ENCODE measurements at regions not wholly inside any gene's neighbourhood (a gene's known extent, or its start where the extent isn't known, plus 50 kb on each side); places are given as distances from the start of the nearest gene placed in this dataset.
"Not testable (repeated sequence)": the region's sequence is repeated elsewhere in the genome, so short reads cannot be mapped to it uniquely, and the experiment has no call there.

DNA sequence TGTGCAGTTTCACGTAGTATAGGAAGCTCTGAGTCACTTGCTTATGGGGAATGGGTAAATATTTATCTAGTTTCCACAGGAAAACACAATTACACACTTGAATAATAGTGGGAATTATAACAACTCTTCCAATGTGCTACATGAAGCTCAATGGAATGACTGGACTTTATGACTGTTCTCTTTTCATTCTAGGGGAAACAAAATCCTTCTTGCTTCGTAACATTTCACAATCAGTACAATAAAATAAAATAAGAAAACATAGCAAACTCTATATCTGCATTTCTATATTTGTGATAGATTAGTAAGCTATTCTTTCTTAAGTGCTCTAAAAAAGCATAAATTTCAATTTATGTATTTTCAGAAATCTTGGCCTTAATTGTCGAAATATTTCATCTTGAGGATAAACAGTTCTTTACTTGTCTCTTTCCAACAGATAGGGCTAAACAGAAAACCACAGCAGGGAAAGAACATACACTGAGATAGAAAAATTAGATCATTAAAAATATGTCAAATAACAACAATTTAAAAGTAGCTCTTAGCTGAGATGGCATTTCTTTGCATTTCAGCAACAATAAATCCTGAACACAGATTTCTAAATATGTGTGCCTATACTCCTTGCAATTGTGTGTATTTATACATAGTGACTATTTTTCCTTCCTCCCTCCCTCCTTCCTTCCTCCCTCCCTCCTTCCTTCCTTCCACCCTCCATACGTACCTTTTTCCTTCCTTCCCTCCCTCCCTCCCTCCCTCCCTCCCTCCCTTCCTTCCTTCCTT is 395.5 kb upstream of the KCNMB2 start:
- FAIRE-seq (no peak), DNase-seq (ENCODE audit: insufficient read length, low spot score) (no peak)
- TF ChIP-seq POLR2A (IDR thresholded peaks at IDR 0.05; ENCODE audit: low read depth, low read length) (no peak), PAX5 (IDR thresholded peaks at IDR 0.05; ENCODE audit: insufficient read depth, low read length, severe bottlenecking) (no peak), TAF1 (IDR thresholded peaks at IDR 0.05; ENCODE audit: low read depth, low read length) (no peak), POU2F2 (IDR thresholded peaks at IDR 0.05; ENCODE audit: low read depth, low read length) (no peak), POLR2AphosphoS5 (IDR thresholded peaks at IDR 0.05; ENCODE audit: low read depth, low read length) (no peak), SPI1 (IDR thresholded peaks at IDR 0.05; ENCODE audit: low read depth, low read length) (no peak)

- FAIRE-seq; DNase-seq (ENCODE audit: insufficient read length, low spot score): not testable (repeated sequence)
Measured at GRCh38 chr3:178141305-178141684, 394.9 kb upstream of the KCNMB2 start.

DNA sequence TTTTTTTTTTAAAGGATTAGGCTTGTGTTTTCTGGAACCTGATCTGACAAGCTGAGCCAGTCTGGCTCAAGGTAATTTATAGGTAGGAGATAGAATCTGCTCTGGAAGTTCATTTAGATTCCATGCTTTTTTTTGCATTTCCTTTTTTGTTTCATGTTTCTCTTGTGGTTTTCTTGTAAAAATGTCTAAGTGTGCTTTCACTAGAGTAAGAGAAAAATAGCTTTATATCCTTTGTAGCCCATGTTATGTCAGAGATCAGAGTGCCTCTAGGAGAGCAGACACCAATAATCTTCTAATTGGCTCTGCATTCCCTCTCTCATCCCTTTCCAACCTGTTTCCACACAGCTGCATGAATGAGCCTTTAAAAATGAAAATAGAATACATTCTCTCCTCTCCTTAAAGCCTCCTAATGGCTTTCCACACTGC is 389.8 kb upstream of the KCNMB2 start:
- TF ChIP-seq POLR2A (IDR thresholded peaks at IDR 0.05; ENCODE audit: low read depth, low read length) (no peak), POU2F2 (IDR thresholded peaks at IDR 0.05; ENCODE audit: low read depth, low read length) (no peak), POLR2AphosphoS5 (IDR thresholded peaks at IDR 0.05; ENCODE audit: low read depth, low read length) (no peak), PAX5 (IDR thresholded peaks at IDR 0.05; ENCODE audit: insufficient read depth, low read length, severe bottlenecking) (no peak), TAF1 (IDR thresholded peaks at IDR 0.05; ENCODE audit: low read depth, low read length) (no peak), SPI1 (IDR thresholded peaks at IDR 0.05; ENCODE audit: low read depth, low read length) (no peak)
- FAIRE-seq: no peak
- no peak for DNase-seq (ENCODE audit: insufficient read length, low spot score)

GRCh38 chr3:178147001-178147400 is 389.2 kb upstream of the KCNMB2 start:
- DNase-seq (ENCODE audit: insufficient read length, low spot score): no peak
- TF ChIP-seq SPI1 (IDR thresholded peaks at IDR 0.05; ENCODE audit: low read depth, low read length) (no peak), POLR2AphosphoS5 (IDR thresholded peaks at IDR 0.05; ENCODE audit: low read depth, low read length) (no peak), POLR2A (IDR thresholded peaks at IDR 0.05; ENCODE audit: low read depth, low read length) (no peak), TAF1 (IDR thresholded peaks at IDR 0.05; ENCODE audit: low read depth, low read length) (no peak), POU2F2 (IDR thresholded peaks at IDR 0.05; ENCODE audit: low read depth, low read length) (no peak), PAX5 (IDR thresholded peaks at IDR 0.05; ENCODE audit: insufficient read depth, low read length, severe bottlenecking) (no peak)
- no peak for FAIRE-seq

- TF ChIP-seq POLR2AphosphoS5 (IDR thresholded peaks at IDR 0.05; ENCODE audit: low read depth, low read length): no peak
- no peak for TF ChIP-seq PAX5 (IDR thresholded peaks at IDR 0.05; ENCODE audit: insufficient read depth, low read length, severe bottlenecking)
- TF ChIP-seq POU2F2 (IDR thresholded peaks at IDR 0.05; ENCODE audit: low read depth, low read length): no peak
- TF ChIP-seq POLR2A (IDR thresholded peaks at IDR 0.05; ENCODE audit: low read depth, low read length): no peak
- no peak for TF ChIP-seq TAF1 (IDR thresholded peaks at IDR 0.05; ENCODE audit: low read depth, low read length)
- TF ChIP-seq SPI1 (IDR thresholded peaks at IDR 0.05; ENCODE audit: low read depth, low read length): no peak
- DNase-seq (ENCODE audit: insufficient read length, low spot score): no peak
- FAIRE-seq: no peak
Measured at GRCh38 chr3:178152031-178152806, 384.0 kb upstream of the KCNMB2 start.

DNA sequence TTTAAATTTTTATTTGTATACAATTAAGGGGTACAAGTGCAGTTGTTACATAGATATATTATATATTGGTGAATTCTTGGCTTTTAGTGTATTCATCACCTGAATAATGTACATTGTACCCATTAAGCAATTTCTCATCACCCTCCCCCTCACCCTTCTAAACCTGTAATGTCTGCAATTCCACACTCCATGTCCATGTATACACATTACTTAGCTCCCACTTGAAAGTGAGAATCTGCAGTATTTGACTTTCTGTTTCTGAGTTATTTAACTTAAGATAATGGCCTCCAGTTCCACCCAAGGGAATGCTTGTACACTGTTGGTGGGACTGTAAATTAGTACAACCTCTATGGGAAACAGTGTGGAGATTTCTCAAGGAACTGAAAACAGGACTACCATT is 383.2 kb upstream of the KCNMB2 start:
- FAIRE-seq (no peak), DNase-seq (ENCODE audit: insufficient read length, low spot score) (no peak)
- no peak for TF ChIP-seq PAX5 (IDR thresholded peaks at IDR 0.05; ENCODE audit: insufficient read depth, low read length, severe bottlenecking)
- TF ChIP-seq POLR2A (IDR thresholded peaks at IDR 0.05; ENCODE audit: low read depth, low read length): no peak
- TF ChIP-seq POU2F2 (IDR thresholded peaks at IDR 0.05; ENCODE audit: low read depth, low read length): no peak

GRCh38 chr3:178155521-178155920 is 380.7 kb upstream of the KCNMB2 start:
- TF ChIP-seq SPI1 (IDR thresholded peaks at IDR 0.05; ENCODE audit: low read depth, low read length) (no peak), TAF1 (IDR thresholded peaks at IDR 0.05; ENCODE audit: low read depth, low read length) (no peak), POU2F2 (IDR thresholded peaks at IDR 0.05; ENCODE audit: low read depth, low read length) (no peak), POLR2AphosphoS5 (IDR thresholded peaks at IDR 0.05; ENCODE audit: low read depth, low read length) (no peak), PAX5 (IDR thresholded peaks at IDR 0.05; ENCODE audit: insufficient read depth, low read length, severe bottlenecking) (no peak), POLR2A (IDR thresholded peaks at IDR 0.05; ENCODE audit: low read depth, low read length) (no peak)
- DNase-seq (ENCODE audit: insufficient read length, low spot score): no peak
- no peak for FAIRE-seq

- TF ChIP-seq TAF1 (IDR thresholded peaks at IDR 0.05; ENCODE audit: low read depth, low read length) (no peak), SPI1 (IDR thresholded peaks at IDR 0.05; ENCODE audit: low read depth, low read length) (no peak), POLR2AphosphoS5 (IDR thresholded peaks at IDR 0.05; ENCODE audit: low read depth, low read length) (no peak), POLR2A (IDR thresholded peaks at IDR 0.05; ENCODE audit: low read depth, low read length) (no peak), PAX5 (IDR thresholded peaks at IDR 0.05; ENCODE audit: insufficient read depth, low read length, severe bottlenecking) (no peak), POU2F2 (IDR thresholded peaks at IDR 0.05; ENCODE audit: low read depth, low read length) (no peak)
- DNase-seq (ENCODE audit: insufficient read length, low spot score): no peak
- FAIRE-seq: no peak
Measured at GRCh38 chr3:178156301-178156700, 379.9 kb upstream of the KCNMB2 start.

- FAIRE-seq (no peak), DNase-seq (ENCODE audit: insufficient read length, low spot score) (no peak)
Measured at GRCh38 chr3:178159691-178160220, 376.5 kb upstream of the KCNMB2 start.

More at GRCh38 chr3:178159691-178160220, 376.5 kb upstream of the KCNMB2 start:
- no peak for TF ChIP-seq TAF1 (IDR thresholded peaks at IDR 0.05; ENCODE audit: low read depth, low read length)
- no peak for TF ChIP-seq POU2F2 (IDR thresholded peaks at IDR 0.05; ENCODE audit: low read depth, low read length)
- no peak for TF ChIP-seq SPI1 (IDR thresholded peaks at IDR 0.05; ENCODE audit: low read depth, low read length)

Data from GM12891 (cell line).